HCT116 (cell line): ENCODE measurements at regions not wholly inside any gene's neighbourhood (a gene's known extent, or its start where the extent isn't known, plus 50 kb on each side); places are given as distances from the start of the nearest gene placed in this dataset. TPM values are rescaled to one million over a fixed set of nuclear protein-coding genes. Genes with fewer than 3 reads are reported as not detected.

Source experiments
- ATAC-seq: fragments of 200-7000 bp; cut with Tn5 transposase; 2 replicates; pipeline ENCODE4 v1.9.1; 2020; ENCODE audit warnings: mild to moderate bottlenecking, moderate library complexity
- BruUV-seq: library from RNA; stranded (reverse); fragments of 400-500 nt; replicated peaks from 2 replicates; lab custom pipeline; 2021; lab: Mats Ljungman, UMichigan
- CTCF ChIA-PET: fragments of 300-600 bp; sonication (Branson Sonifier 250); formaldehyde crosslinking; loops from one replicate; lab custom pipeline; 2021; ENCODE audit warnings: antibody characterized with exemption; lab: Charles Lee
- POLR2A ChIA-PET: fragments of 300-600, 350-600 bp; sonication (Branson Sonifier 250); formaldehyde crosslinking; loops from one replicate; lab custom pipeline; 2021; ENCODE audit warnings: antibody characterized with exemption; lab: Charles Lee
- RAD21 ChIA-PET, 2 experiments: fragments of 300-600 bp; sonication (Branson Sonifier 250); formaldehyde crosslinking; loops; one replicate each; lab custom pipeline; 2023; ENCODE audit warnings: low total read pairs in 2 of 2; ENCODE audit not compliant: uncharacterized antibody in 2 of 2, unreplicated experiment in 2 of 2, low non-redundant PET in 1 of 2; lab: Charles Lee
- DNase-seq: peaks from one replicate; pipeline ENCODE4 v3.0.0-alpha.2; 2010; ENCODE audit warnings: low read depth, low spot score
- H2AFZ ChIP-seq: fragments of 200-600 bp; shearing (Covaris generic), sonication (generic); 2 replicates; pipeline ENCODE4 v1.6.1; 2017; ENCODE audit warnings: low read depth, mixed run types, mixed read lengths, antibody characterized with exemption, low read length; ENCODE audit not compliant: poor library complexity, severe bottlenecking
- H3K27ac ChIP-seq: 2 replicates; pipeline ENCODE4 v1.5.1; 2012; ENCODE audit warnings: low read depth, low read length
- H3K27me3 ChIP-seq: fragments of 200-600 bp; sonication (generic); 2 replicates; pipeline ENCODE4 v1.6.1; 2016; ENCODE audit warnings: mixed run types, low read length, mixed read lengths; ENCODE audit not compliant: insufficient read depth
- H3K36me3 ChIP-seq, 2 experiments: fragments of 200-500 bp in 1 of 2; fragments of 200-600 bp in 1 of 2; sonication (Bioruptor generic) in 1 of 2; sonication (generic) in 1 of 2; 2 replicates each; pipeline versions ENCODE4 v1.5.1 to v1.6.1; 2014 to 2016; ENCODE audit warnings: low read length in 2 of 2, inconsistent platforms in 1 of 2, mixed read lengths in 1 of 2, mixed run types in 1 of 2; ENCODE audit not compliant: insufficient read depth in 2 of 2, control insufficient read depth in 1 of 2
- H3K4me1 ChIP-seq, 2 experiments: fragments of 200-600 bp in 1 of 2; sonication (generic) in 1 of 2; 2 replicates each; pipeline versions ENCODE4 v1.5.1 to v1.6.1; 2012 to 2017; ENCODE audit warnings: low read length in 2 of 2, inconsistent platforms in 1 of 2, mild to moderate bottlenecking in 1 of 2, mixed read lengths in 1 of 2, mixed run types in 1 of 2, moderate library complexity in 1 of 2; ENCODE audit not compliant: insufficient read depth in 2 of 2, control insufficient read depth in 1 of 2
- H3K4me2 ChIP-seq: fragments of 200-600 bp; sonication (generic); 2 replicates; pipeline ENCODE4 v1.6.1; 2017; ENCODE audit warnings: mixed run types, low read length, mixed read lengths
- H3K4me3 ChIP-seq, 2 experiments: fragments of 200-600 bp in 1 of 2; sonication (generic) in 1 of 2; replicated peaks in 1 of 2; 2 replicates each; pipeline ENCODE4 v1.5.1; 2011 to 2016; ENCODE audit warnings: low read length in 2 of 2, control low read depth in 1 of 2, low read depth in 1 of 2, mild to moderate bottlenecking in 1 of 2, mixed read lengths in 1 of 2, mixed run types in 1 of 2
- H3K79me2 ChIP-seq: fragments of 200-600 bp; sonication (generic); 2 replicates; pipeline ENCODE4 v1.6.1; 2017; ENCODE audit warnings: mild to moderate bottlenecking, mixed run types, low read length, moderate library complexity, mixed read lengths; ENCODE audit not compliant: insufficient read depth
- H3K9ac ChIP-seq: fragments of 200-600 bp; sonication (generic); 2 replicates; pipeline ENCODE4 v1.6.1; 2016; ENCODE audit warnings: low read length, mixed read lengths
- H3K9me2 ChIP-seq: fragments of 200-600 bp; sonication (generic), shearing (Covaris generic); 2 replicates; pipeline ENCODE4 v1.6.1; 2017; ENCODE audit warnings: mixed run types, mild to moderate bottlenecking, moderate library complexity; ENCODE audit not compliant: insufficient read depth
- H3K9me3 ChIP-seq, 2 experiments: fragments of 200-500 bp in 1 of 2; fragments of 200-600 bp in 1 of 2; sonication (Bioruptor generic) in 1 of 2; sonication (generic) in 1 of 2; 2 replicates each; pipeline ENCODE4 v1.6.1; 2014 to 2017; ENCODE audit warnings: low read length in 2 of 2, mixed read lengths in 2 of 2, inconsistent platforms in 1 of 2, low read depth in 1 of 2, mild to moderate bottlenecking in 1 of 2, mixed run types in 1 of 2, moderate library complexity in 1 of 2; ENCODE audit not compliant: control insufficient read depth in 1 of 2, insufficient read depth in 1 of 2
- H4K20me1 ChIP-seq: fragments of 200-600 bp; sonication (generic), shearing (Covaris generic); 2 replicates; pipeline ENCODE4 v1.6.1; 2017; ENCODE audit warnings: mixed run types, mild to moderate bottlenecking, moderate library complexity; ENCODE audit not compliant: insufficient read depth
- CEBPB ChIP-seq: IDR thresholded peaks from 2 replicates; pipeline ENCODE4 v1.6.1; 2012; ENCODE audit warnings: low read depth
- ELF1 ChIP-seq: IDR thresholded peaks from 2 replicates; pipeline ENCODE4 v1.6.1; 2012; ENCODE audit warnings: low read depth, borderline replicate concordance
- JUND ChIP-seq: IDR thresholded peaks from 2 replicates; pipeline ENCODE4 v1.6.1; 2012
- POLR2A ChIP-seq: IDR thresholded peaks from 2 replicates; pipeline ENCODE4 v1.7.0; 2011; ENCODE audit warnings: borderline replicate concordance; ENCODE audit not compliant: insufficient read depth, insufficient read length; ENCODE audit errors: extremely low read depth
- SP1 ChIP-seq: IDR thresholded peaks from 2 replicates; pipeline ENCODE4 v1.6.1; 2012; ENCODE audit warnings: low read depth
- SRF ChIP-seq: IDR thresholded peaks from 2 replicates; pipeline ENCODE4 v1.6.1; 2012; ENCODE audit warnings: low read depth
- TCF7L2 ChIP-seq: IDR thresholded peaks from 2 replicates; pipeline ENCODE4 v1.7.0; 2011; ENCODE audit warnings: borderline replicate concordance, inconsistent platforms; ENCODE audit not compliant: insufficient read depth, insufficient read length; ENCODE audit errors: extremely low read depth
- intact Hi-C: fragments of 100-400 bp; cut with micrococcal nuclease; formaldehyde crosslinking; loops from 2 replicates; pipeline ENCODE4 v1.10.0; 2022
- microRNA-seq: library from miRNA; unstranded; fragments of <30 nt; microRNA quantifications from one replicate; pipeline ENCODE4, GENCODE V29; 2016; ENCODE audit warnings: borderline number of aligned reads
- TF ChIP-seq, protein P1 (sequence below): IDR thresholded peaks from 2 replicates; pipeline ENCODE4 v1.6.1; 2012; ENCODE audit warnings: low read depth

DNA sequence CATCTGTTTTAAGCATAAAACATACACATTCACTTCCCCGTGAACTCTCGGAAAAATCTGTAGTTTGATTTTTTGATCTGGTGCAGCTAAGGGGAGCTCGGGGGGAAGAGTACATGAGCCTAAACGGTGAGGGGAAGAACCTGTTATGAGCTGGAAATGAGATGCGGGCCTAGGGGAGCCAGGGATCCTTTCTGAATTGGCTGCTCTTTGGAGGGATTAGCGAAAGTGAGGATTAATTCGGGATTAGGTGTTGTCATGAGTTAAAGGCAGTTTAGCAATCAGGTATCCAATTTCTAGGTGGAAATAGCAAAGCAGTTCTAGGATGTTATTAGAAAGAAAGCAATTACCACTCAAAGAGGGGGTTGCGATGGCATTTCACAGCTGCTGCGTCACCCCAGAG lies 51.1 kb upstream of the ADARB2 start:
- no peaks in the 10 kb centered on the region for H4K20me1 ChIP-seq
- ATAC-seq (no peak), DNase-seq (no peak)
- no peak for TF ChIP-seq ELF1
- no peak for TF ChIP-seq TCF7L2
- no peak for TF ChIP-seq JUND
- TF ChIP-seq SRF: no peak
- TF ChIP-seq, protein P1, sequence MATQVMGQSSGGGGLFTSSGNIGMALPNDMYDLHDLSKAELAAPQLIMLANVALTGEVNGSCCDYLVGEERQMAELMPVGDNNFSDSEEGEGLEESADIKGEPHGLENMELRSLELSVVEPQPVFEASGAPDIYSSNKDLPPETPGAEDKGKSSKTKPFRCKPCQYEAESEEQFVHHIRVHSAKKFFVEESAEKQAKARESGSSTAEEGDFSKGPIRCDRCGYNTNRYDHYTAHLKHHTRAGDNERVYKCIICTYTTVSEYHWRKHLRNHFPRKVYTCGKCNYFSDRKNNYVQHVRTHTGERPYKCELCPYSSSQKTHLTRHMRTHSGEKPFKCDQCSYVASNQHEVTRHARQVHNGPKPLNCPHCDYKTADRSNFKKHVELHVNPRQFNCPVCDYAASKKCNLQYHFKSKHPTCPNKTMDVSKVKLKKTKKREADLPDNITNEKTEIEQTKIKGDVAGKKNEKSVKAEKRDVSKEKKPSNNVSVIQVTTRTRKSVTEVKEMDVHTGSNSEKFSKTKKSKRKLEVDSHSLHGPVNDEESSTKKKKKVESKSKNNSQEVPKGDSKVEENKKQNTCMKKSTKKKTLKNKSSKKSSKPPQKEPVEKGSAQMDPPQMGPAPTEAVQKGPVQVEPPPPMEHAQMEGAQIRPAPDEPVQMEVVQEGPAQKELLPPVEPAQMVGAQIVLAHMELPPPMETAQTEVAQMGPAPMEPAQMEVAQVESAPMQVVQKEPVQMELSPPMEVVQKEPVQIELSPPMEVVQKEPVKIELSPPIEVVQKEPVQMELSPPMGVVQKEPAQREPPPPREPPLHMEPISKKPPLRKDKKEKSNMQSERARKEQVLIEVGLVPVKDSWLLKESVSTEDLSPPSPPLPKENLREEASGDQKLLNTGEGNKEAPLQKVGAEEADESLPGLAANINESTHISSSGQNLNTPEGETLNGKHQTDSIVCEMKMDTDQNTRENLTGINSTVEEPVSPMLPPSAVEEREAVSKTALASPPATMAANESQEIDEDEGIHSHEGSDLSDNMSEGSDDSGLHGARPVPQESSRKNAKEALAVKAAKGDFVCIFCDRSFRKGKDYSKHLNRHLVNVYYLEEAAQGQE: no peak
- TF ChIP-seq POLR2A: no peak
- TF ChIP-seq SP1: no peak
- TF ChIP-seq CEBPB: no peak
- POLR2A ChIA-PET: no interaction called here
- CTCF ChIA-PET: no interaction called here
- H3K4me3 ChIP-seq: no peak overlapping the region
- H3K9me3 ChIP-seq: no peaks in the 10 kb centered on the region; a peak in 2 of 4 replicates
- H3K9ac ChIP-seq: no peak overlapping the region
- H3K9me2 ChIP-seq: no peaks in the 10 kb centered on the region
- no peak overlapping the region for H3K27ac ChIP-seq
- no peaks in the 10 kb centered on the region for H3K79me2 ChIP-seq
- H3K36me3 ChIP-seq: no peaks in the 10 kb centered on the region
- no peak overlapping the region for H2AFZ ChIP-seq
- no peaks in the 10 kb centered on the region for H3K4me1 ChIP-seq
- intact Hi-C loops: no loop called here
- RAD21 ChIA-PET: no interaction called here
- H3K27me3 ChIP-seq: no peaks in the 10 kb centered on the region
- no peak overlapping the region for H3K4me2 ChIP-seq
- no TSS peak for BruUV-seq

Small RNA genes lying in the stretch of these regions (microRNA-seq; reads per million reads assigned to microRNA genes)
- not detected for gene MIR6072
